Type B pancreatic cell (in vitro differentiated cells): ENCODE measurements at regions not wholly inside any gene's neighbourhood (a gene's known extent, or its start where the extent isn't known, plus 50 kb on each side); places are given as distances from the start of the nearest gene placed in this dataset.
A peak's percentile ranks its signal among the peaks of the same experiment; 100 is the strongest.

ENCODE experiments used
- DNase-seq: peaks from one replicate; pipeline ENCODE4 v3.0.0; 2021; ENCODE audit warnings: mixed read lengths; ENCODE audit not compliant: unreplicated experiment; ENCODE audit errors: extremely low spot score
- H3K27ac Mint-ChIP-seq: 2 replicates; pipeline ENCODE4 v1.8.0; 2021; ENCODE audit warnings: mild to moderate bottlenecking, mixed read lengths
- H3K27me3 Mint-ChIP-seq: 2 replicates; pipeline ENCODE4 v1.8.0; 2021; ENCODE audit warnings: mixed read lengths
- H3K36me3 Mint-ChIP-seq: 2 replicates; pipeline ENCODE4 v1.8.0; 2021; ENCODE audit warnings: mixed read lengths
- H3K4me1 Mint-ChIP-seq: one replicate; pipeline ENCODE4 v1.8.0; 2021; ENCODE audit warnings: mixed read lengths; ENCODE audit not compliant: unreplicated experiment
- H3K4me3 Mint-ChIP-seq: 2 replicates; pipeline ENCODE4 v1.8.0; 2021; ENCODE audit warnings: mild to moderate bottlenecking, mixed read lengths
- H3K9me3 Mint-ChIP-seq: 2 replicates; pipeline ENCODE4 v1.8.0; 2021; ENCODE audit warnings: mixed read lengths
- CTCF ChIP-seq: fragments of 200-600 bp; sonication (generic); conservative IDR thresholded peaks from 2 replicates; pipeline ENCODE4 v1.5.0; 2021; ENCODE audit warnings: antibody characterized with exemption, mild to moderate bottlenecking

GRCh38 chr2:128773641-128774319, 455.1 kb upstream of the HS6ST1 start:
- H3K27ac Mint-ChIP-seq, result no peak overlapping the region
- no peaks in the 10 kb centered on the region for H3K36me3 Mint-ChIP-seq
- peaks cover 23% of the 10 kb centered on the region for H3K4me1 Mint-ChIP-seq
- TF ChIP-seq CTCF, result no peak
- no peaks in the 10 kb centered on the region for H3K9me3 Mint-ChIP-seq
- H3K4me3 Mint-ChIP-seq, result no peak overlapping the region
- peaks cover 14% of the 10 kb centered on the region for H3K27me3 Mint-ChIP-seq
- DNase-seq, result peak; percentile 45

- Mint-ChIP-seq H3K27me3 (peaks cover 13% of the 10 kb centered on the region), H3K4me1 (peaks cover 23% of the 10 kb centered on the region), H3K9me3 (no peaks in the 10 kb centered on the region), H3K27ac (no peak overlapping the region), H3K36me3 (no peaks in the 10 kb centered on the region), H3K4me3 (no peak overlapping the region)
- no peak for TF ChIP-seq CTCF
- DNase-seq, result peak; percentile 54
Observed at GRCh38 chr2:128774320-128775216, 455.9 kb upstream of the HS6ST1 start.

GRCh38 chr2:128775217-128775913, 456.7 kb upstream of the HS6ST1 start:
- peak; percentile 52 for DNase-seq
- H3K36me3 Mint-ChIP-seq, result no peaks in the 10 kb centered on the region

GRCh38 chr2:128775914-128776285, 457.2 kb upstream of the HS6ST1 start:
- peaks cover 7% of the 10 kb centered on the region for H3K27me3 Mint-ChIP-seq
- H3K9me3 Mint-ChIP-seq, result no peaks in the 10 kb centered on the region
- TF ChIP-seq CTCF, result no peak
- H3K27ac Mint-ChIP-seq, result no peak overlapping the region
- no peak overlapping the region for H3K4me3 Mint-ChIP-seq
- peaks cover 23% of the 10 kb centered on the region for H3K4me1 Mint-ChIP-seq
- no peak for DNase-seq
- H3K36me3 Mint-ChIP-seq, result no peaks in the 10 kb centered on the region

More at GRCh38 chr2:128775217-128775913, 456.7 kb upstream of the HS6ST1 start:
- peaks cover 23% of the 10 kb centered on the region for H3K4me1 Mint-ChIP-seq
- H3K9me3 Mint-ChIP-seq, result no peaks in the 10 kb centered on the region
- no peak overlapping the region for H3K4me3 Mint-ChIP-seq
- H3K27me3 Mint-ChIP-seq, result peaks cover 7% of the 10 kb centered on the region
- no peak overlapping the region for H3K27ac Mint-ChIP-seq
- no peak for TF ChIP-seq CTCF

GRCh38 chr2:128776461-128777195, 458.0 kb upstream of the HS6ST1 start:
- DNase-seq, result peak; percentile 52
- H3K9me3 Mint-ChIP-seq, result no peaks in the 10 kb centered on the region
- H3K27me3 Mint-ChIP-seq, result peaks cover 7% of the 10 kb centered on the region

More at GRCh38 chr2:128776461-128777195, 458.0 kb upstream of the HS6ST1 start:
- no peak overlapping the region for H3K27ac Mint-ChIP-seq
- TF ChIP-seq CTCF, result no peak
- H3K4me1 Mint-ChIP-seq, result peaks cover 23% of the 10 kb centered on the region
- no peaks in the 10 kb centered on the region for H3K36me3 Mint-ChIP-seq
- no peak overlapping the region for H3K4me3 Mint-ChIP-seq
